MM.1S (cell line): ENCODE measurements at regions not wholly inside any gene's neighbourhood (a gene's known extent, or its start where the extent isn't known, plus 50 kb on each side); places are given as distances from the start of the nearest gene placed in this dataset.

Experiments
- DNase-seq: peaks from one replicate; pipeline ENCODE4 v3.0.0-alpha.2; 2015
- H2AFZ ChIP-seq: fragments of 300-600 bp; sonication (generic); 2 replicates; pipeline ENCODE4 v1.6.0; 2016; ENCODE audit warnings: antibody characterized with exemption, low read length
- H3F3A ChIP-seq: fragments of 300-600 bp; sonication (generic); 2 replicates; pipeline ENCODE4 v1.6.1; 2016; ENCODE audit warnings: mild to moderate bottlenecking, antibody characterized with exemption, low read length, moderate library complexity, mixed read lengths; ENCODE audit not compliant: insufficient read depth
- H3K27ac ChIP-seq: fragments of 300-600 bp; sonication (generic); 2 replicates; pipeline ENCODE4 v1.5.1; 2016; ENCODE audit warnings: mild to moderate bottlenecking, low read length
- H3K27me3 ChIP-seq: fragments of 300-600 bp; sonication (generic); replicated peaks from 2 replicates; pipeline ENCODE4 v1.6.0; 2016; ENCODE audit warnings: low read length; ENCODE audit not compliant: insufficient read depth
- H3K36me3 ChIP-seq: fragments of 300-600 bp; sonication (generic); replicated peaks from 2 replicates; pipeline ENCODE4 v1.6.1; 2016; ENCODE audit warnings: mild to moderate bottlenecking, low read length, mixed read lengths; ENCODE audit not compliant: insufficient read depth
- H3K4me1 ChIP-seq: fragments of 300-600 bp; sonication (generic); 2 replicates; pipeline ENCODE4 v1.6.1; 2016; ENCODE audit warnings: low read length, mixed read lengths
- H3K4me2 ChIP-seq: fragments of 300-600 bp; sonication (generic); 2 replicates; pipeline ENCODE4 v1.6.0; 2016; ENCODE audit warnings: low read depth, low read length
- H3K4me3 ChIP-seq: fragments of 300-600 bp; sonication (generic); 2 replicates; pipeline ENCODE4 v1.5.1; 2016; ENCODE audit warnings: low read length, mixed read lengths
- H3K79me2 ChIP-seq: fragments of 300-600 bp; sonication (generic); 2 replicates; pipeline ENCODE4 v1.6.1; 2016; ENCODE audit warnings: mixed run types, low read length, mixed read lengths
- H3K9ac ChIP-seq: fragments of 300-600 bp; sonication (generic); 2 replicates; pipeline ENCODE4 v1.6.1; 2016; ENCODE audit warnings: low read length, mixed read lengths
- H3K9me2 ChIP-seq: fragments of 300-600 bp; sonication (generic); replicated peaks from 2 replicates; pipeline ENCODE4 v1.6.1; 2016; ENCODE audit warnings: mild to moderate bottlenecking, low read length, mixed read lengths; ENCODE audit not compliant: insufficient read depth
- H3K9me3 ChIP-seq: fragments of 300-600 bp; sonication (generic); replicated peaks from 2 replicates; pipeline ENCODE4 v1.6.1; 2016; ENCODE audit warnings: mild to moderate bottlenecking, low read length, mixed read lengths; ENCODE audit not compliant: insufficient read depth
- H4K20me1 ChIP-seq: fragments of 300-600 bp; sonication (generic); 2 replicates; pipeline ENCODE4 v1.6.1; 2016; ENCODE audit warnings: mild to moderate bottlenecking, low read length, moderate library complexity, mixed read lengths; ENCODE audit not compliant: insufficient read depth
- CTCF ChIP-seq: fragments of 300-600 bp; sonication (generic); IDR thresholded peaks from 2 replicates; pipeline ENCODE4 v1.5.1; 2016; ENCODE audit warnings: antibody characterized with exemption, low read length, mixed read lengths
- EZH2 ChIP-seq: fragments of 300-600 bp; sonication (generic); optimal IDR thresholded peaks from 2 replicates; pipeline ENCODE3; 2017; ENCODE audit warnings: low read depth, mild to moderate bottlenecking, antibody characterized with exemption, low read length, mixed read lengths
- EZH2phosphoT487 ChIP-seq: fragments of 300-600 bp; sonication (generic); IDR thresholded peaks from 2 replicates; pipeline ENCODE4 v1.6.1; 2018; ENCODE audit warnings: antibody characterized with exemption, low read length

- Histone ChIP-seq H3K4me3 (no peak overlapping the region), H3K9me3 (no peaks in the 10 kb centered on the region), H3K4me2 (no peak overlapping the region), H3K9ac (no peak overlapping the region), H4K20me1 (no peaks in the 10 kb centered on the region), H3K4me1 (no peaks in the 10 kb centered on the region), H3K79me2 (no peaks in the 10 kb centered on the region), H3F3A (no peaks in the 10 kb centered on the region), H2AFZ (no peak overlapping the region), H3K27me3 (peaks cover 31% of the 10 kb centered on the region), H3K9me2 (no peaks in the 10 kb centered on the region), H3K36me3 (no peaks in the 10 kb centered on the region), H3K27ac (no peak overlapping the region)
- no peak for DNase-seq
- TF ChIP-seq CTCF (no peak), EZH2phosphoT487 (no peak), EZH2 (no peak)
These were observed 207.6 kb upstream of the C14orf180 start for GRCh38 chr14:104371917-104372316.

- no peaks in the 10 kb centered on the region for H3K9me2 ChIP-seq
- H3F3A ChIP-seq, result no peaks in the 10 kb centered on the region
- H3K36me3 ChIP-seq, result no peaks in the 10 kb centered on the region
- TF ChIP-seq EZH2 (no peak), CTCF (no peak), EZH2phosphoT487 (no peak)
- H3K27me3 ChIP-seq, result peaks cover 37% of the 10 kb centered on the region
- no peaks in the 10 kb centered on the region for H3K4me1 ChIP-seq
- no peak overlapping the region for H2AFZ ChIP-seq
- H3K79me2 ChIP-seq, result no peaks in the 10 kb centered on the region
- no peak overlapping the region for H3K4me2 ChIP-seq
- no peak overlapping the region for H3K9ac ChIP-seq
- H3K27ac ChIP-seq, result no peak overlapping the region
- H4K20me1 ChIP-seq, result no peaks in the 10 kb centered on the region
- DNase-seq, result no peak
- H3K4me3 ChIP-seq, result no peak overlapping the region
- no peaks in the 10 kb centered on the region for H3K9me3 ChIP-seq
These were observed 207.0 kb upstream of the C14orf180 start for GRCh38 chr14:104372390-104373054.

GRCh38 chr14:104373055-104373854 is 206.3 kb upstream of the C14orf180 start:
- Histone ChIP-seq H3F3A (no peaks in the 10 kb centered on the region), H3K9me2 (no peaks in the 10 kb centered on the region), H3K36me3 (no peaks in the 10 kb centered on the region), H4K20me1 (no peaks in the 10 kb centered on the region), H3K9ac (no peak overlapping the region), H2AFZ (no peak overlapping the region), H3K4me3 (no peak overlapping the region), H3K4me2 (no peak overlapping the region), H3K27ac (no peak overlapping the region), H3K27me3 (peaks cover 44% of the 10 kb centered on the region), H3K79me2 (no peaks in the 10 kb centered on the region), H3K4me1 (no peaks in the 10 kb centered on the region), H3K9me3 (no peaks in the 10 kb centered on the region)
- TF ChIP-seq CTCF (no peak), EZH2phosphoT487 (no peak), EZH2 (no peak)
- no peak for DNase-seq
